Smooth muscle cell (in vitro differentiated cells): ENCODE measurements at regions not wholly inside any gene's neighbourhood (a gene's known extent, or its start where the extent isn't known, plus 50 kb on each side); places are given as distances from the start of the nearest gene placed in this dataset.

Source experiments
- DNase-seq: peaks from one replicate; lab custom pipeline; 2025; ENCODE audit not compliant: unreplicated experiment; lab: John Stamatoyannopoulos, UW
- H2AFZ ChIP-seq: fragments of 200-600 bp; sonication (generic); 2 replicates; pipeline ENCODE4 v1.6.0; 2016; ENCODE audit warnings: antibody characterized with exemption, low read depth, mild to moderate bottlenecking
- H3F3A ChIP-seq: fragments of 200-600 bp; sonication (generic); 2 replicates; pipeline ENCODE4 v1.6.0; 2017; ENCODE audit warnings: antibody characterized with exemption, low read depth
- H3K27ac ChIP-seq: fragments of 200-600 bp; sonication (generic); 2 replicates; pipeline ENCODE4 v1.5.1; 2016; ENCODE audit warnings: low read depth, mild to moderate bottlenecking
- H3K27me3 ChIP-seq: fragments of 200-600 bp; sonication (generic); 2 replicates; pipeline ENCODE4 v1.6.1; 2016; ENCODE audit warnings: low read depth, mild to moderate bottlenecking
- H3K36me3 ChIP-seq: fragments of 200-600 bp; sonication (generic); 2 replicates; pipeline ENCODE4 v1.5.1; 2016; ENCODE audit warnings: low read depth
- H3K4me1 ChIP-seq: fragments of 200-600 bp; sonication (generic); 2 replicates; pipeline ENCODE4 v1.5.1; 2016; ENCODE audit warnings: low read depth
- H3K4me2 ChIP-seq: fragments of 200-600 bp; sonication (generic); 2 replicates; pipeline ENCODE4 v1.6.0; 2016; ENCODE audit warnings: mild to moderate bottlenecking
- H3K4me3 ChIP-seq: fragments of 200-600 bp; sonication (generic); 2 replicates; pipeline ENCODE4 v1.5.1; 2016; ENCODE audit warnings: mild to moderate bottlenecking
- H3K79me2 ChIP-seq: fragments of 200-600 bp; sonication (generic); 2 replicates; pipeline ENCODE4 v1.6.0; 2016; ENCODE audit warnings: low read depth, mild to moderate bottlenecking
- H3K9ac ChIP-seq: fragments of 200-600 bp; sonication (generic); 2 replicates; pipeline ENCODE4 v1.6.0; 2016; ENCODE audit warnings: low read depth
- H3K9me3 ChIP-seq: fragments of 200-600 bp; sonication (generic); replicated peaks from 2 replicates; pipeline ENCODE4 v1.5.1; 2016; ENCODE audit warnings: low read depth
- H4K20me1 ChIP-seq: fragments of 200-600 bp; sonication (generic); 2 replicates; pipeline ENCODE4 v1.6.0; 2016; ENCODE audit warnings: low read depth
- WGBS: methylation state at CpG from one replicate; pipeline ENCODE4 v1.1.7; 2016; ENCODE audit warnings: low lambda C conversion rate; 5-methylcytosine and 5-hydroxymethylcytosine counted together
- TF ChIP-seq, protein P1 (sequence below): fragments of 200-600 bp; sonication (generic); IDR thresholded peaks from 2 replicates; pipeline ENCODE4 v1.5.1; 2017; ENCODE audit warnings: borderline replicate concordance, mild to moderate bottlenecking, antibody characterized with exemption; ENCODE audit not compliant: insufficient read depth, poor library complexity, severe bottlenecking

DNA sequence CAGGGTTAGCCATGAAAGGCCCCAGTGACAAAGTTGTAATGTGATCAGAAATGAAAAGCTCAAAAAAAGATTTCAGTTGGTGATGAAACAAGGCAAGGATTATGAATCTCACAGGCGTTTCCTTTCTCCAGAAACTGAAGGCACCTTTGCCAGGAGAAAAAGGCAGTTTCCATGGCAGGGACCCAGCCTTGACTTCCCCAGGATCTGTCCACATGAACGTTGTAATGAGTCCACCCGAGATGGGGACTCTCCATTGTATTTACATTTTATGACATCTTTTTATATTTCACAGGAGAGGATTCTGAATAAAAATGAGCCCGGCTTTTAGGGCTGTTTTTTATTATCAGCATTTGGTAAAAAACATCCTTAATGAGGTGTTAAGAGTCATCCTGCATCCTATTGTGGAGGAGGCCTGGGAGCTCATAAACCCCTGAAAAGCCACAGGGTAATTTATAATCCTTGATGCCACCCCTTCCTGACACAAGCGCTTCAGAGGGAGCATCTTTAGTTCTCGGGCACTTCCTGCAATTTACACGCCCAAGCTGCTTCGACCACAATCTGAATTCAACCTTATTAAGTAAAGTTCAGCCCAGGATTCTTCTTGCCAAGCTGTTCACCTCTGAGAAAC lies 74.1 kb upstream of the SALL4 start:
- peak overlapping the region; percentile 24 for H3K27ac ChIP-seq
- no peak overlapping the region for H3K4me2 ChIP-seq
- H3K4me1 ChIP-seq, result peaks cover 7% of the 10 kb centered on the region
- H3K4me3 ChIP-seq, result no peak overlapping the region
- peak overlapping the region; percentile 32 for H2AFZ ChIP-seq
- WGBS, result 35% methylated on average over 8 of the region's 8 CpGs
- no peaks in the 10 kb centered on the region for H3K36me3 ChIP-seq
- H4K20me1 ChIP-seq, result no peaks in the 10 kb centered on the region
- no peaks in the 10 kb centered on the region for H3K79me2 ChIP-seq
- H3K9me3 ChIP-seq, result no peaks in the 10 kb centered on the region
- H3K27me3 ChIP-seq, result no peaks in the 10 kb centered on the region
- peaks cover 10% of the 10 kb centered on the region for H3F3A ChIP-seq
- no peak for DNase-seq
- H3K9ac ChIP-seq, result peak overlapping the region; percentile 14
- TF ChIP-seq, protein P1, sequence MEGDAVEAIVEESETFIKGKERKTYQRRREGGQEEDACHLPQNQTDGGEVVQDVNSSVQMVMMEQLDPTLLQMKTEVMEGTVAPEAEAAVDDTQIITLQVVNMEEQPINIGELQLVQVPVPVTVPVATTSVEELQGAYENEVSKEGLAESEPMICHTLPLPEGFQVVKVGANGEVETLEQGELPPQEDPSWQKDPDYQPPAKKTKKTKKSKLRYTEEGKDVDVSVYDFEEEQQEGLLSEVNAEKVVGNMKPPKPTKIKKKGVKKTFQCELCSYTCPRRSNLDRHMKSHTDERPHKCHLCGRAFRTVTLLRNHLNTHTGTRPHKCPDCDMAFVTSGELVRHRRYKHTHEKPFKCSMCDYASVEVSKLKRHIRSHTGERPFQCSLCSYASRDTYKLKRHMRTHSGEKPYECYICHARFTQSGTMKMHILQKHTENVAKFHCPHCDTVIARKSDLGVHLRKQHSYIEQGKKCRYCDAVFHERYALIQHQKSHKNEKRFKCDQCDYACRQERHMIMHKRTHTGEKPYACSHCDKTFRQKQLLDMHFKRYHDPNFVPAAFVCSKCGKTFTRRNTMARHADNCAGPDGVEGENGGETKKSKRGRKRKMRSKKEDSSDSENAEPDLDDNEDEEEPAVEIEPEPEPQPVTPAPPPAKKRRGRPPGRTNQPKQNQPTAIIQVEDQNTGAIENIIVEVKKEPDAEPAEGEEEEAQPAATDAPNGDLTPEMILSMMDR, result no peak

DNA sequence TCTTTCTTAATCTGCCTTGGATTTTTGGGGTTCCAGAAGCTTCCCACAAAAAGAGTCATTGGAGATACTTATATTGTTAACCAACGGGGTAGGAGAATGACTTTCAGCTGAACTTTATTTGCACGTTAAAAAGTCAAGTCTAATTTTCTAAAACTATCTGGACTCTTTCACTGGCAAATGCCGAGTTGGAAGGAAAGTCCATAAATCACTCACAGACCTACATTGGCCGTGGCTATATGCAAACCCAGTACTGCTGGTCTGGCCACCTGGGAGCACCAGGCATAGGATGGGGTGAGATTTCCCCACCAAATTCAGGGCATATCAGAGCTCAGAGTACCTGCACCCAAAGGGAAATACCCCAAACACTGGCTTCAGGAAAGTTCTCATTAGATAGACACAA lies 71.3 kb upstream of the SALL4 start:
- H3K9me3 ChIP-seq, result no peaks in the 10 kb centered on the region
- no peak overlapping the region for H2AFZ ChIP-seq
- no peaks in the 10 kb centered on the region for H3K79me2 ChIP-seq
- H3K4me1 ChIP-seq, result peaks cover 7% of the 10 kb centered on the region
- 10% methylated on average over 4 of the region's 4 CpGs for WGBS
- H4K20me1 ChIP-seq, result no peaks in the 10 kb centered on the region
- no peaks in the 10 kb centered on the region for H3K36me3 ChIP-seq
- H3K4me2 ChIP-seq, result no peak overlapping the region
- no peak overlapping the region for H3K4me3 ChIP-seq
- DNase-seq, result no peak
- H3K9ac ChIP-seq, result no peak overlapping the region
- TF ChIP-seq, protein P1, result no peak
- peaks cover 10% of the 10 kb centered on the region for H3F3A ChIP-seq
- no peak overlapping the region for H3K27ac ChIP-seq
- no peaks in the 10 kb centered on the region for H3K27me3 ChIP-seq

DNA sequence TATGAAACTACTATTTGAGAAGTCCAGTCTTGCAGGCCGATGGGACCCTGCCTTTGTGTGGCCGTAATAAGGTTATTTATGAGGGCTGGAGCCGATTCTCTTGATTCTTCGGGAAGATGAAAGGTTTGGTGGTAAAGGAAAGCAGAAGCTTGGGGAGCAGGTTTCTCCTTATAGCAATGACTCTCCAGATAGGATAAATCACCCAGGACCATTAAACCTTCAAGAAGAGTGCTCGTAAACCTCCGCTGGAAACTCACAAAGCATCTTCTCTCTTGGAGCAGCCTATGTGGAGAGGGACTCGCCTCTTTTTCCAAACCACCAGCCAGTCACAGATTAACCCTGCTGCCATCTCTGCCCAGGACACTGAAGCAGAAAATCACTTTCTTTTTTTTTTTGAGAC lies 69.6 kb upstream of the SALL4 start:
- Histone ChIP-seq H3K9me3 (no peaks in the 10 kb centered on the region), H3F3A (peaks cover 10% of the 10 kb centered on the region), H3K4me1 (peaks cover 6% of the 10 kb centered on the region), H3K9ac (no peak overlapping the region), H2AFZ (peak overlapping the region; percentile 58), H3K27me3 (no peaks in the 10 kb centered on the region), H3K4me2 (no peak overlapping the region), H3K27ac (no peak overlapping the region), H4K20me1 (no peaks in the 10 kb centered on the region), H3K4me3 (no peak overlapping the region), H3K36me3 (no peaks in the 10 kb centered on the region), H3K79me2 (no peaks in the 10 kb centered on the region)
- WGBS, result 20% methylated on average over 7 of the region's 7 CpGs
- DNase-seq, result no peak
- TF ChIP-seq, protein P1, result no peak

DNA sequence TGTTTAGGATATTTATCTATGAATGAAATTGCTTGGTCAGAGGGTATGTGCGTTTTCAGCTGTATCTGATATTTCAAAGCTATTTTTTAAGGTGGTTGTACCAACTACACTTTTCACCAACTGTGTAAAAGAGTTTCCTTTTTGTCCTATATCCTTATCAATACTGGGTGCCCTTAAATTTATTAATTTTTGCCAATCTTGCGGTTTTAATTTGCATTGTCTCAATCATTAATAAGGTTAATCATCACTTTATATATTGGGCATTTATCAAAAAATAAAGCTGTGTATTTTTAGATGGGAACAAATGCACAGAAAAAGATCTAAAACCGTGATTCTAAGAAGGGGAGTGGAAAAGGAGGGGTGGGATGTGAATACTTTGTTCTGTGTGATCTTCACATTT lies 66.7 kb upstream of the SALL4 start:
- Histone ChIP-seq H3F3A (peaks cover 5% of the 10 kb centered on the region), H3K4me3 (no peak overlapping the region), H3K9me3 (no peaks in the 10 kb centered on the region), H3K27ac (no peak overlapping the region), H3K4me1 (no peaks in the 10 kb centered on the region), H3K36me3 (no peaks in the 10 kb centered on the region), H3K4me2 (no peak overlapping the region), H3K27me3 (no peaks in the 10 kb centered on the region), H3K9ac (no peak overlapping the region), H4K20me1 (no peaks in the 10 kb centered on the region), H3K79me2 (no peaks in the 10 kb centered on the region), H2AFZ (no peak overlapping the region)
- DNase-seq, result no peak
- TF ChIP-seq, protein P1, result no peak
- 98% methylated on average over 3 of the region's 3 CpGs for WGBS
